ENCODE measurements at regions not wholly inside any gene's neighbourhood (a gene's known extent, or its start where the extent isn't known, plus 50 kb on each side); places are given as distances from the start of the nearest gene placed in this dataset.

DNA sequence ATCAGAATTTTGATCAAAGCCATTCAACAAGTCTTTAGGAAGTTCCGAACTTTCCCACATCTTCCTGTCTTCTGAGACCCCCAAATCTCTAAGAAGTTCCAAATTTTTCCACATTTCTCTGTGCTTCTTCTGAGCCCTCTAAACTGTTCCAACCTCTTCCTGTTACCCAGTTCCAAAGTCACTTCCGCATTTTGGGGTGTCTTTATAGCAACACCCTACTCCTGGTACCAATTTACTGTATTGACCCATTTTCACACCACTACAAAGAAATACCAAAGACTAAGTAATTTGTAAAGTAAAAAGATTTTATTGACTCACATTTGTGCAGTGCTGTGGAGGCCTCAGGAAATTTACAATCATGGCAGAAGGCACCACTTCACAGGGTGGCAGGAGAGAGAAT, 385.8 kb upstream of the GHITM start:
- no peak for TF ChIP-seq EZH2phosphoT487 (IDR thresholded peaks at IDR 0.05; ENCODE audit: low read length)
- TF ChIP-seq, protein P1, sequence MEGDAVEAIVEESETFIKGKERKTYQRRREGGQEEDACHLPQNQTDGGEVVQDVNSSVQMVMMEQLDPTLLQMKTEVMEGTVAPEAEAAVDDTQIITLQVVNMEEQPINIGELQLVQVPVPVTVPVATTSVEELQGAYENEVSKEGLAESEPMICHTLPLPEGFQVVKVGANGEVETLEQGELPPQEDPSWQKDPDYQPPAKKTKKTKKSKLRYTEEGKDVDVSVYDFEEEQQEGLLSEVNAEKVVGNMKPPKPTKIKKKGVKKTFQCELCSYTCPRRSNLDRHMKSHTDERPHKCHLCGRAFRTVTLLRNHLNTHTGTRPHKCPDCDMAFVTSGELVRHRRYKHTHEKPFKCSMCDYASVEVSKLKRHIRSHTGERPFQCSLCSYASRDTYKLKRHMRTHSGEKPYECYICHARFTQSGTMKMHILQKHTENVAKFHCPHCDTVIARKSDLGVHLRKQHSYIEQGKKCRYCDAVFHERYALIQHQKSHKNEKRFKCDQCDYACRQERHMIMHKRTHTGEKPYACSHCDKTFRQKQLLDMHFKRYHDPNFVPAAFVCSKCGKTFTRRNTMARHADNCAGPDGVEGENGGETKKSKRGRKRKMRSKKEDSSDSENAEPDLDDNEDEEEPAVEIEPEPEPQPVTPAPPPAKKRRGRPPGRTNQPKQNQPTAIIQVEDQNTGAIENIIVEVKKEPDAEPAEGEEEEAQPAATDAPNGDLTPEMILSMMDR (IDR thresholded peaks at IDR 0.05; ENCODE audit: low read length): no peak
- TF ChIP-seq EZH2 (optimal IDR thresholded peaks at IDR 0.05; ENCODE audit: low read depth, low read length): no peak

Data from MM.1S (cell line).